ENCODE measurements at regions not wholly inside any gene's neighbourhood (a gene's known extent, or its start where the extent isn't known, plus 50 kb on each side); places are given as distances from the start of the nearest gene placed in this dataset.
A peak's percentile ranks its signal among the peaks of the same experiment; 100 is the strongest.

- no peaks in the 10 kb centered on the region for H3K36me3 ChIP-seq
- H3K27ac ChIP-seq, result peak overlapping the region in 1 of 4 donors; percentile 16
- WGBS, 2 donors (ENCODE audit: low coverage in 1 of 2), result 32 to 36% methylated on average over 3 to 4 of the region's 4 CpGs
- no peak for TF ChIP-seq CTCF (IDR thresholded peaks at IDR 0.05)
- TF ChIP-seq POLR2AphosphoS5 (IDR thresholded peaks at IDR 0.05), result no peak
- no peak for TF ChIP-seq POLR2A (IDR thresholded peaks at IDR 0.05)
- no peak for TF ChIP-seq EP300 (IDR thresholded peaks at IDR 0.05)
- no peaks in the 10 kb centered on the region for H3K9me3 ChIP-seq
- no peak for ATAC-seq
- H3K4me1 ChIP-seq, result peaks cover 0 to 10% (median 3%) of the 10 kb centered on the region in 3 donors
- H3K27me3 ChIP-seq, result no peaks in the 10 kb centered on the region
- no peak overlapping the region for H3K4me3 ChIP-seq
These were observed 92.0 kb upstream of the RALGPS2 start for GRCh38 chr1:178633056-178633455.

- no peaks in the 10 kb centered on the region for H3K9me3 ChIP-seq
- H3K4me3 ChIP-seq, result no peak overlapping the region
- 25 to 36% methylated on average over 2 of the region's 2 CpGs for WGBS, 2 donors (ENCODE audit: low coverage in 1 of 2)
- no peak for ATAC-seq
- no peak for TF ChIP-seq POLR2A (IDR thresholded peaks at IDR 0.05)
- no peak for TF ChIP-seq EP300 (IDR thresholded peaks at IDR 0.05)
- no peaks in the 10 kb centered on the region for H3K36me3 ChIP-seq
- H3K4me1 ChIP-seq, result peaks cover 0 to 4% (median 2%) of the 10 kb centered on the region in 3 donors
- no peaks in the 10 kb centered on the region for H3K27me3 ChIP-seq
- H3K27ac ChIP-seq, result no peak overlapping the region
These were observed 90.6 kb upstream of the RALGPS2 start for GRCh38 chr1:178634445-178634844.

GRCh38 chr1:178637841-178638240 is 87.2 kb upstream of the RALGPS2 start:
- no peaks in the 10 kb centered on the region for H3K4me1 ChIP-seq
- no peak for ATAC-seq
- H3K27ac ChIP-seq, result no peak overlapping the region
- no peak overlapping the region for H3K4me3 ChIP-seq
- H3K27me3 ChIP-seq, result no peaks in the 10 kb centered on the region
- TF ChIP-seq POLR2A (IDR thresholded peaks at IDR 0.05), result no peak
- no peak for TF ChIP-seq POLR2AphosphoS5 (IDR thresholded peaks at IDR 0.05)
- TF ChIP-seq EP300 (IDR thresholded peaks at IDR 0.05), result no peak
- no peak for TF ChIP-seq CTCF (IDR thresholded peaks at IDR 0.05)
- H3K9me3 ChIP-seq, result no peaks in the 10 kb centered on the region
- 60 to 100% methylated on average over 1 of the region's 1 CpG for WGBS, 2 donors (ENCODE audit: low coverage in 1 of 2)
- no peaks in the 10 kb centered on the region for H3K36me3 ChIP-seq

- Histone ChIP-seq H3K9me3 (no peaks in the 10 kb centered on the region), H3K36me3 (no peaks in the 10 kb centered on the region), H3K27ac (no peak overlapping the region), H3K4me1 (peaks cover 0 to 6% (median 0%) of the 10 kb centered on the region in 3 donors), H3K4me3 (no peak overlapping the region), H3K27me3 (no peaks in the 10 kb centered on the region)
- TF ChIP-seq CTCF (IDR thresholded peaks at IDR 0.05), result no peak
- TF ChIP-seq EP300 (IDR thresholded peaks at IDR 0.05), result no peak
- TF ChIP-seq POLR2A (IDR thresholded peaks at IDR 0.05), result no peak
- no peak for TF ChIP-seq POLR2AphosphoS5 (IDR thresholded peaks at IDR 0.05)
- ATAC-seq, result no peak
These were observed 85.7 kb upstream of the RALGPS2 start for GRCh38 chr1:178639326-178639725.

GRCh38 chr1:178642282-178642681 is 82.8 kb upstream of the RALGPS2 start:
- 55 to 61% methylated on average over 5 of the region's 5 CpGs for WGBS, 2 donors (ENCODE audit: low coverage in 1 of 2)
- no peak for TF ChIP-seq POLR2A (IDR thresholded peaks at IDR 0.05)
- no peak for TF ChIP-seq POLR2AphosphoS5 (IDR thresholded peaks at IDR 0.05)
- no peak for TF ChIP-seq EP300 (IDR thresholded peaks at IDR 0.05)
- TF ChIP-seq CTCF (IDR thresholded peaks at IDR 0.05), result no peak
- ATAC-seq, result no peak

More at GRCh38 chr1:178642282-178642681, 82.8 kb upstream of the RALGPS2 start:
- no peaks in the 10 kb centered on the region for H3K27me3 ChIP-seq
- no peaks in the 10 kb centered on the region for H3K9me3 ChIP-seq
- H3K4me3 ChIP-seq, result no peak overlapping the region
- H3K4me1 ChIP-seq, result peaks cover 0 to 12% (median 0%) of the 10 kb centered on the region in 3 donors
- H3K36me3 ChIP-seq, result no peaks in the 10 kb centered on the region
- peak overlapping the region in 1 of 4 donors; percentile 35 for H3K27ac ChIP-seq

Measured in gastroesophageal sphincter (tissue), 4 donors.